ENCODE measurements at regions not wholly inside any gene's neighbourhood (a gene's known extent, or its start where the extent isn't known, plus 50 kb on each side); places are given as distances from the start of the nearest gene placed in this dataset.

- Histone ChIP-seq H4K91ac (replicated peaks; ENCODE audit: insufficient read length, low read length) (no peak overlapping the region), H3K23ac (ENCODE audit: insufficient read length) (no peak overlapping the region), H2BK12ac (ENCODE audit: low read depth, low read length) (no peak overlapping the region), H3K79me2 (ENCODE audit: control insufficient read depth in 1 of 2, insufficient read depth in 2 of 2, low read length in 2 of 2) (no peaks in the 10 kb centered on the region), H2BK20ac (ENCODE audit: low read length) (no peak overlapping the region), H3K9ac (replicated peaks in 1 of 4; ENCODE audit: extremely low read depth in 1 of 4, low read depth in 3 of 4, low read length in 3 of 4) (no peak overlapping the region), H3K56ac (replicated peaks; ENCODE audit: insufficient read length, low read depth, low read length) (no peak overlapping the region), H3K18ac (ENCODE audit: extremely low read depth, low read length) (no peak overlapping the region), H4K20me1 (replicated peaks in 1 of 2; ENCODE audit: control insufficient read depth in 1 of 2, insufficient read depth in 2 of 2, low read length in 2 of 2) (no peaks in the 10 kb centered on the region), H2AK5ac (ENCODE audit: low read depth, low read length) (no peak overlapping the region), H2AFZ (ENCODE audit: low read length) (no peak overlapping the region), H4K5ac (ENCODE audit: insufficient read length, low read depth, low read length) (no peak overlapping the region), H3K14ac (ENCODE audit: insufficient read length) (no peak overlapping the region), H3K79me1 (ENCODE audit: low read depth, low read length) (no peaks in the 10 kb centered on the region), H3K4me3 (ENCODE audit: extremely low read depth in 1 of 4, insufficient read depth in 2 of 4, low read depth in 3 of 4, low read length in 4 of 4) (no peak overlapping the region), H3K23me2 (ENCODE audit: low read depth, low read length) (no peaks in the 10 kb centered on the region), H3K36me3 (ENCODE audit: control insufficient read depth in 2 of 4, insufficient read depth in 4 of 4, low read length in 3 of 4) (no peaks in the 10 kb centered on the region), H3K9me3 (ENCODE audit: insufficient read depth in 2 of 2, low read depth in 1 of 2, low read length in 1 of 2) (no peaks in the 10 kb centered on the region), H3K27me3 (replicated peaks in 1 of 4; ENCODE audit: control insufficient read depth in 3 of 4, extremely low read depth in 1 of 4, insufficient read depth in 3 of 4, low read length in 3 of 4) (no peaks in the 10 kb centered on the region), H2BK5ac (ENCODE audit: low read depth, low read length) (no peak overlapping the region), H3K4me1 (replicated peaks in 1 of 4; ENCODE audit: control insufficient read depth in 3 of 4, insufficient read depth in 4 of 4, low read length in 3 of 4) (no peaks in the 10 kb centered on the region), H3K4me2 (ENCODE audit: insufficient read depth in 1 of 2, low read depth in 2 of 2, low read length in 2 of 2) (no peak overlapping the region), H2BK15ac (ENCODE audit: low read length) (no peak overlapping the region), H2BK120ac (replicated peaks; ENCODE audit: low read depth, low read length) (no peak overlapping the region), H3K4ac (replicated peaks; ENCODE audit: insufficient read length, low read depth, low read length) (no peak overlapping the region), H3K27ac (ENCODE audit: low read depth, low read length) (no peak overlapping the region), H4K8ac (ENCODE audit: extremely low read depth, insufficient read depth, low read length) (no peak overlapping the region)
- DNase-seq (ENCODE audit: low read depth in 1 of 2, low spot score in 2 of 2) = no peak
- ChIA-PET CTCF (ENCODE audit: partially characterized antibody) (interaction anchor here (0.7 to 1.9 kb wide), 2 partner anchors 8 to 157 kb away, joined by 3 to 4 read pairs; no protein-coding TSS in a partner anchor), POLR2A (ENCODE audit: partially characterized antibody) (no interaction called here)
- no peak for TF ChIP-seq CEBPB (IDR thresholded peaks at IDR 0.05; ENCODE audit: low read depth, low read length)
- no peak for TF ChIP-seq CTBP2 (IDR thresholded peaks at IDR 0.05; ENCODE audit: borderline replicate concordance, insufficient read depth, insufficient read length, low read length)
- no peak for TF ChIP-seq RNF2 (IDR thresholded peaks at IDR 0.05; ENCODE audit: borderline replicate concordance, low read depth, low read length, missing control alignments, poor library complexity, severe bottlenecking)
- no peak for TF ChIP-seq YY1 (IDR thresholded peaks at IDR 0.05; ENCODE audit: low read depth, low read length)
- FAIRE-seq = no peak
- 92% methylated on average over 2 of the region's 2 CpGs; no CpG with 5 or more reads in 1 of the 2 experiments for WGBS, 2 experiments (ENCODE audit: extremely low coverage in 1 of 2, insufficient coverage in 1 of 2, insufficient read length in 1 of 2, insufficient replicate concordance in 2 of 2, low coverage in 1 of 2, low lambda C conversion rate in 2 of 2, missing lambda C conversion rate in 1 of 2)
Measured at GRCh38 chr18:37872562-37872961, 307.0 kb upstream of the CELF4 start.

Measured in H1 (cell line).